NCI-H774 (cell line): ENCODE measurements at regions not wholly inside any gene's neighbourhood (a gene's known extent, or its start where the extent isn't known, plus 50 kb on each side); places are given as distances from the start of the nearest gene placed in this dataset.

Source experiments
- DNase-seq: peaks from one replicate; lab custom pipeline; 2025; lab: John Stamatoyannopoulos, UW

GRCh38 chr4:17170131-17170530 is 271.7 kb upstream of the LDB2 start:
- DNase-seq = no peak

DNA sequence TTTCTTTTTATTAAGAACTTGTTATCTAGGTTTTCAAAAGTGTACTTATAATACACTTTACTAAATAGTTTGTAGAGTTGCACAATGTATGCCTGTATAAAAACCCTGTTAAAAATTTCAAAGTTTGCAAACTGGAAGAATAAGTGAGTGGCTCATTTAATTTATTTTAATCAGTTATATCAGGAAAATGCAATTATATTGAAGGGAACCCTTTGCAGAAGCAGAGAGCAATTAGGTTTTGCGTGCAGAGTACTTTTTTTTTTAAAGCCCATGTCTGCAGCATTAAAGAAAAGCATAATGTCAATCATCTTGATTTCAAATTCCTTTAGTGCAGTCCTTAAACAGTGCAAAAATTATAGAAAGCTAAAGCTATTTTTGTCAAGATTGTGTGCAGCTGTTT is 271.3 kb upstream of the LDB2 start:
- no peak for DNase-seq

DNA sequence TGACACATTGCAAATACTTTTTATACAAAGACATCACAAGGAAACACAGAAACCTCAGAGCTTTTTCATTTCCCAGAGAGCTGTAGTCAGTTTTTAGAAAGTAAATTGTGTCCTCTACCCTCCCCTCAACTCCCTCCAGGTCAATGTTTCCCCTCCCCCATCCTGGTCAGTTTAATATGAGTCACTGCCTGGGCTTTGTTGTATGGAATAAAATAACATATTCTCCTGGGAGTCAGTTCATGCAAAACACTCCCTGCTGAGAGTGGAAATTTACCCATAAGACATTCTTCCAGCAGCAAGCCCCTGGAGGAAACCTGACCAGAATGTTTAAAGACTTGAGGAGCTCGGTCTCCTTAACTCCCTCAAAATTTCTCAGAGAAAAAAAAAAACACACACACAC is 270.1 kb upstream of the LDB2 start:
- DNase-seq = no peak

GRCh38 chr4:17166954-17167353 is 268.5 kb upstream of the LDB2 start:
- no peak for DNase-seq

- DNase-seq = no peak
Observed at GRCh38 chr4:17165286-17165685, 266.8 kb upstream of the LDB2 start.

DNA sequence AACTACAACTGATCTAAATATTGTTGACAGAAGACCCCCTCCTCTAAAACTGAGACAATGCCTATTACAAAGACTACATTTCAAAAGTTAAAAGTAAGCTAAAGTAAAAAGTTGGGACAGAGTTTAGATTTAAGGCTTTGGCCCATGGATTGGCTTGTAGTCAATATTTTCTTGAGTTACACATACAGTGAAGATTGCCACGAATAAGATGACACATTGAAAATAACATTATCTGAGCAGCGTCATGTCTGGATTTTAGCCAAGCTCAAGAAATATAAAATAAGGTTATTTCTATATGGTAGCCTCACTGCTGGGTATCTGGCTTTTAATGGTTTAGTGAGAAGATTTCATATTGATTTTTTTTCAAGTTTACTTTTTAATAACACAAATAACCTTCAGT is 266.2 kb upstream of the LDB2 start:
- no peak for DNase-seq

GRCh38 chr4:17163156-17163771 is 264.8 kb upstream of the LDB2 start:
- no peak for DNase-seq

DNA sequence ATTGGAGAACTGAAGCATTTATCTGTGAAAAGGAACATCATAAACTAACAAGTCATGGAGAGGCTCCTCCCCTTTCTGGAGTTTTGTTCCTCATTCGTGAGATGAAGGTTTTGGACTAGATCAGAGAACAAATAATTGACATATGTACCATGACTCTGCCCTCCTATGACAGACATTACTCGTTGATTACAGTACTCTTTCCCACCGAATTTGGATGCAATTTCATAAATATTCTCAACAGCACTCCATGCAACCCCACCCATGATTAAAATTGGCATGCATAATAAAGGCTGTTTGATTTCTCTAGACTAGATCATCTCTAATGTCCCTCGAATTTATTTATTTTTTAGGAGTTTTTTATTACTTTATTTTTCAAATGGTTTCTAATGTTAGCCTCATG is 258.9 kb upstream of the LDB2 start:
- DNase-seq = no peak

DNA sequence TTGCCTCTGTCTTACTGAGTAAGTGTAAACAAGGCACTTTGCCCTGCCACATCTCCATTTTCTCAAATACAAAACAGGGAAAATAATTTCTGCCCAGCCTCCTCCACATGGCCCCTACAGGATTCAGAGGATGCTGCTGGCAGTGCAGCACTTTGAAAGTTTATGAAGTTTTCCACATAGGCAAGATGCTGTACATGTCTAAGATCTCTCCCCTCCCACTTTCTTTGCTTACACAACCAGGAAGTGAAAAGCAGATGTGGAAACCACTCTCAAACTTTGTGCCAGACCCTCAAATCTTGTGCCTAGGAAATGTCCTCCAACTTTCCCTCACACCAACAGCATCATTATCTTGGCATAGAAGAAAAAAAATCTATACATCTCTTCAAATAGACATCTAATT is 257.0 kb upstream of the LDB2 start:
- no peak for DNase-seq

DNA sequence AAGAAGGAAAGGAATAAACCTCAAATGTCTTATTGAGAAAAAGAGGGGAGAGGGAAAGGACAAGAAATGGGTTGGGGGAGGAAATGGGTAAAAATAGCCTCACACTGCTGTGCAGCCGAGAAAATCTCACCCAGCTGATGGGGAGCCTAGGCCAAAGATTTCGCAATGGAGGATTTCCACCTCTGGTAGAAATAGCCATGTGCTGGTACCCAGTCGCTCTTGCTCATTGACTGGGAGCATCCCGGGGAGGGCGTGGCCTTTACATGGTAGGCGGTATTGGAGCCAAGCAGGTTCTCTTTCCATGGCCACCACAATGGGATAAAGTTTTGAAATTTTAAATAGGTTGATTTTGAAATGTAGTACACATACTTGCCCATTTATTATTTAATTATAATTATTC is 255.1 kb upstream of the LDB2 start:
- DNase-seq = no peak

- no peak for DNase-seq
Observed at GRCh38 chr4:17152941-17153540, 254.6 kb upstream of the LDB2 start.

- DNase-seq = no peak
Observed at GRCh38 chr4:17142232-17142711, 243.8 kb upstream of the LDB2 start.

GRCh38 chr4:17138847-17139246 is 240.4 kb upstream of the LDB2 start:
- no peak for DNase-seq

DNA sequence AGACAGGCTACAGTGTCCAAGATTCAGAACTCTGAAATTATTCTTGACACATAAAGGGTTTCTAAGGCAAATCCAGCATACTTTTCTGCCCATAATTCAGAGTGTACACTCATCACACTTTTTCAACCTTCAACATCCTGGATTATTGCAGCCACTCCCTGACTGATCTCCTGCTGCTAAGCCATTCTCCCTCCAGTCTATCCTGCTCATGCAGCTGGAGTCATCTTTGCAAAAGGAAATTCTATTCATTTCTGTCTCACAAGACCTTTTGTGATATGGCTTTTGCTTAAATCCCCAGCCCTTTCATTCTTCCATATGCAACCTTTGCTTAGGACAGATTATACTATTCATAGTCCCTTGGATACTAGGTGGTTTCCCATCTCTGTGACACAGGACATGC is 236.1 kb upstream of the LDB2 start:
- no peak for DNase-seq

GRCh38 chr4:17134100-17134499 is 235.7 kb upstream of the LDB2 start:
- no peak for DNase-seq

DNA sequence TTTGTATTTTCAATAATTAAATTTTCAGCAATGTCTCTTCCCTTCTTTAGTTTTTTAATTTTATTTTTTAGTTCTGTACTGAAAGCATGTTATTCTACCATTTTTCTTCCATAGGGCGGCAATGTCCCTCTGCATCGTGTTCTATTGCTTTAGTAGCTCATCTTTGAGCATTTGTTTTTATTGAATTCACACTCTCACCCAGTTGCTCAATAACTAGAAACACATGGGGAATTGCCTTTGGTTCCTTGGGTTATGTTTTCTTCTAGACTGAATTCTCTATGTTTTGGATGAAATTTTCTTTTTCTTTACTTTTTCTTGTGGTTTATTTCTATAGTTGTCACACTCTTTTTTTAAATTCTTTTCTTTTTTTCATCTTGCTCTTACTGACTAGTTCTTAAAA is 233.8 kb upstream of the LDB2 start:
- no peak for DNase-seq

- no peak for DNase-seq
Observed at GRCh38 chr4:17128268-17128667, 229.8 kb upstream of the LDB2 start.

GRCh38 chr4:17126321-17126966 is 228.0 kb upstream of the LDB2 start:
- DNase-seq = no peak

- DNase-seq = no peak
Observed at GRCh38 chr4:17124767-17125166, 226.3 kb upstream of the LDB2 start.

DNA sequence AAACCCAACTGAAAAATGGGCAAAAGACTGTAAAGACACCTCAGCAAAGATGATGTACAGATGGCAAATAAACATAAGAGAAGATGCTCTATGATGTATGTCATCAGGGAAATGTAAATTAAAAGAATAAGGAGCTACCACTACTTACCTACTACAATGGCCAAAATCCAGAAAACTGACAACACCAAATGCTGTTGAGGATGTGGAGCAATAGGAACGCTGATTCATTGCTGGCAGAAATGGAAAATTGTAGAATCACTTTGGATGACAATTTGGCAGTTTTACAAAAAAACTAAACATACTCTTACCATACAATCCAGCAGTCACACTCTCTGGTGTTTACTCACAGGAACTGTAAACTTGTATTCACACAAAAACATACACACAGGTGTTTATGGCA is 222.3 kb upstream of the LDB2 start:
- no peak for DNase-seq

DNA sequence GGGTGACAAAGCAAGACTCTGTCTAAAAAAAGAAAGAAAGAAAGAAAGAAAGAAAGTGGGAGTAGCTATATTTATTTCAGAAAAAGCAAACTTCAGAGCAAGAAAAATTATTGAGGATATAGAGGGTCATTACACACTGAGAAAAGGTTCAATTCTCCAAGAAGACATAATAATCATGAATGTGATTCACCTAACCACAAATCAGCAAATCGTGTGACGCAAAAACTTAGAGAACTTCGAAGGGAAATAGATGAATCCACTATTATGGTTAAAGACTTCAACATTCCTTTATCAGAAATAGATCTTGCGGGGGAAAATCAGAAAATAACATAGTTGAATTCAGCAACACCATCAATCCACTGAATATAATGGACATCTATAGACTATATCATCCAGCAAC is 219.3 kb upstream of the LDB2 start:
- no peak for DNase-seq

- no peak for DNase-seq
Observed at GRCh38 chr4:17115583-17115982, 217.1 kb upstream of the LDB2 start.

GRCh38 chr4:17112292-17112659 is 213.8 kb upstream of the LDB2 start:
- no peak for DNase-seq

DNA sequence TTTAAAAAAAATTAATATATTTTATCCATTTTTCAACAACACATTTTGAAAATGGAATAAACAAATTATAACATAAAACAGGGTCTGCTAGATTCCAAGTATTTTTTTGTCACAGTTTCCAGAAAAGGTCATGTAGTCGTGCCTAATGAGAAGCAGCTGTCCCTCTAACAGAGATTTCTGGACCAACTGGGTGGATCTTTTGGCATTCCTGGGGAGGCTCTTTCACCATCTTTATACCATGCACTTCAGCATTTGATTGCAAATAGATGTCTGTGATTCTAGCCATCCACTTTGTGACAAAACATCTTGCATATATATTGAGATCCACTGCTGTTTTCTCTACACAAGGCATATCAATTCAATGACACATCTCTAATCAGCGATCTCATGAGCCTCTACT is 210.7 kb upstream of the LDB2 start:
- no peak for DNase-seq
